Rectal smooth muscle tissue (tissue), 1 donor: ENCODE measurements at regions not wholly inside any gene's neighbourhood (a gene's known extent, or its start where the extent isn't known, plus 50 kb on each side); places are given as distances from the start of the nearest gene placed in this dataset.
"Not testable (repeated sequence)": the region's sequence is repeated elsewhere in the genome, so short reads cannot be mapped to it uniquely, and the experiment has no call there.

Experiments used
- H3K27ac ChIP-seq: one replicate; pipeline ENCODE4 v1.7.0; 2013; ENCODE audit warnings: low read depth, low read length, inconsistent platforms
- H3K27me3 ChIP-seq: one replicate; pipeline ENCODE4 v1.7.0; 2013; ENCODE audit warnings: low read length; ENCODE audit not compliant: control insufficient read depth, insufficient read depth
- H3K36me3 ChIP-seq: one replicate; pipeline ENCODE4 v1.7.0; 2013; ENCODE audit warnings: low read length; ENCODE audit not compliant: control insufficient read depth, insufficient read depth
- H3K4me1 ChIP-seq: one replicate; pipeline ENCODE4 v1.7.0; 2013; ENCODE audit warnings: low read length; ENCODE audit not compliant: control insufficient read depth, insufficient read depth
- H3K4me3 ChIP-seq: one replicate; pipeline ENCODE4 v1.7.0; 2013; ENCODE audit warnings: low read length
- H3K9ac ChIP-seq: one replicate; pipeline ENCODE4 v1.7.0; 2013; ENCODE audit warnings: low read length

- Histone ChIP-seq H3K9ac (no peak overlapping the region), H3K36me3 (no peaks in the 10 kb centered on the region), H3K4me1 (peaks cover 2% of the 10 kb centered on the region), H3K4me3 (no peak overlapping the region), H3K27me3 (no peaks in the 10 kb centered on the region), H3K27ac (no peak overlapping the region)
Measured at GRCh38 chr14:105665951-105666277, 139.5 kb downstream of the TMEM121 start.

DNA sequence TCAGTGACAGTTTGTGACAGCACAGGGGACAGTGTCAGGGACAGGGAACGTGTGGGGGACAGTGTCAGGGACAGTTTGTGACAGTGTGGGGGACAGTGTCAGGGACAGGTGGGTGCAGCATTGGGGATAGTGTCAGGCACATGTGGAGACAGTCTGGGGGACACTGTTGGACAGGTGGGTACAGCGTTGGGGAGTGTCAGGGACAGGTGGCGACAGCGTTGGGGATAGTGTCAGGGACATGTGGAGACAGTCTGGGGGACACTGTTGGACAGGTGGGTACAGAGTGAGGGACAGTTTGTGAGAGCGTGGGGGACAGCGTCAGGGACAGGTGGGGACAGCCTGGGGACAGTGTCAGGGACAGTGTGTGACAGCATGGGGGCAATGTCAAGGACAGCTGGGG lies 140.0 kb downstream of the TMEM121 start:
- no peaks in the 10 kb centered on the region for H3K27me3 ChIP-seq
- H3K4me3 ChIP-seq, result no peak overlapping the region
- H3K36me3 ChIP-seq, result no peaks in the 10 kb centered on the region
- no peak overlapping the region for H3K27ac ChIP-seq
- no peak overlapping the region for H3K9ac ChIP-seq
- H3K4me1 ChIP-seq, result peaks cover 2% of the 10 kb centered on the region

DNA sequence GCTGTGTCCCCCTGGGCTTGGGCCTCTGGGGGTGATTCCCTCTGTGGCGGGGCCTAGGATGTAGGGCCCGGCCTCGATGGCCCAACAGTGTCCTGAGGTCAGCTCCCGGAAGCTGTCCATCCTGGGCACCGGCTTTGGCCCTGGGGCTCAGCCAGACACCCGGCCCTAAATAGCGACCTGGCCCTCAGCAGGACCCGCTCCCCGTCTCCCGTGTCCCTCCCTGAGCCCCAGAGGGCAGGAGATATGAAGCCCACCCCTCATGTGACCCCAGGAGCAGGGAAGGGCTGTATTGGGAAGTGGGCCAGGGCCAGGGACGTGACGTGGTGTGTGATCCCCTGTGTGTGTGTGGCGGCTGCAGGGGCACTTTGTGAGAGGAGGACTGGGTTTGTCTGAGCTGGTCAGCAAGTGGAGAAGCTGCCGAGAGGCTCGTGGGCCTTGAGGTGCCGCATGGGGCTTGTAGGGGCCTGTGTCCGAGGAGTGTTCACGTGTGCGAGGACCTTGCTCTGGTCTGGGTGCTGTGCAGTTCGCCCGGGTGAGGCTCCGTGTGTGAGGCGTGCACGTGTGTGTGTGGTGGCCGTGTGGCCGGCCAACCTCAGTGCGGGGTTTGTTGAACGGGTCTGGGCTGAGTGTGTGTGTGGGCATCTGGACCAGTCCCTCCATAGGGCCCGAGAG lies 140.7 kb downstream of the TMEM121 start:
- not testable (repeated sequence) for H3K9ac ChIP-seq, H3K36me3 ChIP-seq, H3K27ac ChIP-seq, H3K27me3 ChIP-seq, H3K4me3 ChIP-seq, H3K4me1 ChIP-seq

- H3K4me1 ChIP-seq, H3K27ac ChIP-seq, H3K4me3 ChIP-seq, H3K27me3 ChIP-seq, H3K36me3 ChIP-seq, H3K9ac ChIP-seq: not testable (repeated sequence)
Measured at GRCh38 chr14:105667663-105668020, 141.3 kb downstream of the TMEM121 start.

DNA sequence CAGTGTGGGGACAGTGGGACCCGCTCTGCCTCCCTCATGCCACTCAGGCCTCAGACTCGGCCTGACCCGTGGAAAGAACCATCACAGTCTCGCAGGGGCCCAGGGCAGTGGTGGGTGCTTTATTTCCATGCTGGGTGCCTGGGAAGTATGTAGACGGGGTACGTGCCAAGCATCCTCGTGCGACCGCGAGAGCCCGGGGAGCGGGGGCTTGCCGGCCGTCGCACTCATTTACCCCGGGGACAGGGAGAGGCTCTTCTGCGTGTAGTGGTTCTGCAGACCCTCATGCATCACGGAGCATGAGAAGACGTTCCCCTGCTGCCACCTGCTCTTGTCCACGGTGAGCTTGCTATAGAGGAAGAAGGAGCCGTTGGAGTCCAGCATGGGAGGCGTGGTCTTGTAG lies 141.6 kb downstream of the TMEM121 start:
- not testable (repeated sequence) for H3K9ac ChIP-seq, H3K4me3 ChIP-seq, H3K27me3 ChIP-seq, H3K4me1 ChIP-seq, H3K27ac ChIP-seq, H3K36me3 ChIP-seq

GRCh38 chr14:105668471-105669230 lies 142.3 kb downstream of the TMEM121 start:
- H3K9ac ChIP-seq, H3K36me3 ChIP-seq, H3K4me1 ChIP-seq, H3K27ac ChIP-seq, H3K4me3 ChIP-seq, H3K27me3 ChIP-seq: not testable (repeated sequence)

GRCh38 chr14:105669231-105669610 lies 142.8 kb downstream of the TMEM121 start:
- not testable (repeated sequence) for H3K4me1 ChIP-seq, H3K27me3 ChIP-seq, H3K9ac ChIP-seq, H3K36me3 ChIP-seq, H3K27ac ChIP-seq, H3K4me3 ChIP-seq

DNA sequence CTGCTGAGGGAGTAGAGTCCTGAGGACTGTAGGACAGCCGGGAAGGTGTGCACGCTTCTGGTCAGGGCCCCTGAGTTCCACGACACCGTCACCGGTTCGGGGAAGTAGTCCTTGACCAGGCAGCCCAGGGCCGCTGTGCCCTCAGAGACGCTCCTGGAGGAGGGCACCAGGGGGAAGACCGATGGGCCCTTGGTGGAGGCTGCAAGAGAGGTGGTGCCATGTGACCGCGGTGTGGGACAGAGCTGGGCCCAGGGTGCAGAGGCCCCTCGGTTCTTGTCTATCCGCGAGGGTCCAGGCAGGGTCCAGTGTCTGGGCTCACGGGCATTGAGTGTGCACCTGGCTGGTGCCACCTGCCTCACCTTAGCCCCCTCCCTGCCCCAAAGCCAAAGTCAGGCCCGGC lies 143.3 kb downstream of the TMEM121 start:
- H3K27ac ChIP-seq, H3K4me3 ChIP-seq, H3K36me3 ChIP-seq, H3K9ac ChIP-seq, H3K27me3 ChIP-seq, H3K4me1 ChIP-seq: not testable (repeated sequence)

DNA sequence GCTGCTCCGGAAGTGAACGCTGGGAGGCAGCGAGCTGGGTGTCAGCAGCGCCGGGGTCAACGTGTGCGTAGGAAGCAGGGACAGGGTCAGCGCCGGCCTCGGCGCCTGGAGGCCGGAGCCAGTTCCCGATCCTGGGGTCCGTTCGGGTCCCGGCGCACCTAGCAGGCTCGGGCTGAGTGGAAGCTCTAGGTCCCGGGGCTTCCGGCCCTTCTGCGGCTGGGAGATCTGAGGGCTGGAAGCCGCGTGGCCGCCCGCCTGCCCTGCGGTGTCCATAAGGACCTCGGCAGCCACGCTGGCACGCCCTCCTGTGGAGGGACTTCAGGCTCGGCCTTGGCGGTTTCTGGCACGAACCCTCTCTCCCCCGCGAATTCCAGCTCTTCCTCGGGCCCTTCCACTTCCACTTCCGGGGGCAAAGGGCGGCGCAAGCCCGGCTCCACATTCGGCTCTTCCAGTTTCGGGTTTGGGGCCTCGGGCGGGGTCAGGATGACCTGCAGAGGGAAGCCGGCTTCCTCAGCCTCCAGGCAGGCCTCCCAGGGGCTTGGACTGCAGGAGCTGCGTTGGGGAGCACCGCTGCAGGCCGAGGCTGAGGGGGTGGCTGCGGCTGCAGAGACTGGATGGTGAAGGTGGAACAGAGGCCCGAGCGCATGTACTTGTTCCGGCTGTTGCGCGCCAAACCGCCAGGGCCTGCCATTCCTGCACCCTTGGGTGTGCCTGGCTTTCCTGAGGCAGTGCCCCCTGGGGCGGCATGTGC lies 146.2 kb downstream of the TMEM121 start:
- not testable (repeated sequence) for H3K36me3 ChIP-seq, H3K9ac ChIP-seq, H3K4me1 ChIP-seq, H3K27me3 ChIP-seq, H3K27ac ChIP-seq, H3K4me3 ChIP-seq

GRCh38 chr14:105675433-105675832 lies 149.1 kb downstream of the TMEM121 start:
- not testable (repeated sequence) for H3K36me3 ChIP-seq, H3K27me3 ChIP-seq, H3K4me1 ChIP-seq, H3K4me3 ChIP-seq, H3K9ac ChIP-seq, H3K27ac ChIP-seq

DNA sequence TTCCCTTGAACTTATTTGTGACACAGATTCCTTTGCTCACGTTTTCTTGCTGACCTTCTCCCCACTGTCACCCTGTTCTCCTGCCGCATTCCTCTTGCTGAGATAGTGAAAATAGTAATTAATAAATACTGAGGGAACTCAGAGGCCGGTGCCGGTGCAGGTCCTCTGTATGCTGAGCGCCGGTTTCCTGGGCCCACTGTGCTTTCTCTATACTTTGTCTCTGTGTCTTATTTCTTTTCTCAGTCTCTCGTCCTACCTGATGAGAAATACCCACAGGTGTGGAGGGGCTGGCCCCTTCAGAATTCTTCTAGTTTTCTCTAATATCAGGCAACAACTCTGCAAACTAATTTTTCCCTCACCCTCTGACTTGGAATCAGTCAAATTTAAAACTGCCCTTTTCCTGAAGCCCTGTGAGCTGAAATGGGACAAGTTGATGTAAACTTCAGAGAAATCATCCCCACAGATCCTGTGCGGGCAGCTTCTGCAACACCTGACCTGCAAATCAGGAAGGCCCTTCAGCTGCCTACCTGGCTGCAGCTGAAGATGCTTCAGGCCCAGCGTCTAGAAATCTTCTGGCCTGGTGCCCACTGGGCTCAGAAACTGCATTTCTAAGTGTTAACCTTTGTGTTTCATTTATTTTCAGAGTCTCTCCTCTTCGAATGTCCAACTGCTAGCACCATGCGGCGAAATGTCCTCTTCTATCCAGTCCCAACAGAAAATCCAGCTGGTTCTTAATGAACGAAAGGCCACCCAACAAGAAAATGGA lies 149.7 kb downstream of the TMEM121 start:
- H3K27me3 ChIP-seq, H3K4me3 ChIP-seq, H3K27ac ChIP-seq, H3K36me3 ChIP-seq, H3K4me1 ChIP-seq, H3K9ac ChIP-seq: not testable (repeated sequence)

GRCh38 chr14:105678057-105678456 lies 151.7 kb downstream of the TMEM121 start:
- H3K4me3 ChIP-seq, H3K27me3 ChIP-seq, H3K27ac ChIP-seq, H3K9ac ChIP-seq, H3K4me1 ChIP-seq, H3K36me3 ChIP-seq: not testable (repeated sequence)
